Activated T-cell treated with anti-CD3 and anti-CD28 coated beads, Interleukin-2, amount 50 U/mL, for 48 hours (primary cell): ENCODE measurements at regions not wholly inside any gene's neighbourhood (a gene's known extent, or its start where the extent isn't known, plus 50 kb on each side); places are given as distances from the start of the nearest gene placed in this dataset.
"Not testable (repeated sequence)": the region's sequence is repeated elsewhere in the genome, so short reads cannot be mapped to it uniquely, and the experiment has no call there.

Experiments
- DNase-seq, 2 experiments: peaks; one replicate each; pipeline ENCODE4 v3.0.0-alpha.2; 2020

DNA sequence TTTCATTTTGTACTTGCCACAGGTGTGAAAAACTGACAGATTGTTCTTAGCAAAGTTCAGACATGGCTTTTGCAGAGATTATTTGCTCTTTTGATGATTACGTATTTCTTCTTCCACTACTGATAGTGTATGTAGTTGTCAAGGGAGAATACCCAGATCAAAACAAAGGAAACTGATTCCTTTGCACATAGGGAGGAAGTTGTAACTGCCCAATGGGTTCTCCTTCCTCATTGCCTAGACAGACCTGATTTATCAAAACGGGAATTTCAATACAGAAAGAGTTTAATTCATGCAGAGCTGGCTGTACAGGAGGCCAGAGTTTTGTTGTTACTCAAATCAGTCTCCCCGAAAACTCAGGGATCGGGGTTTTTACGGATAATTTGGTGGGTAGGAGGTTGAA is 214.7 kb downstream of the BCAS1 start:
- no peak for DNase-seq

DNA sequence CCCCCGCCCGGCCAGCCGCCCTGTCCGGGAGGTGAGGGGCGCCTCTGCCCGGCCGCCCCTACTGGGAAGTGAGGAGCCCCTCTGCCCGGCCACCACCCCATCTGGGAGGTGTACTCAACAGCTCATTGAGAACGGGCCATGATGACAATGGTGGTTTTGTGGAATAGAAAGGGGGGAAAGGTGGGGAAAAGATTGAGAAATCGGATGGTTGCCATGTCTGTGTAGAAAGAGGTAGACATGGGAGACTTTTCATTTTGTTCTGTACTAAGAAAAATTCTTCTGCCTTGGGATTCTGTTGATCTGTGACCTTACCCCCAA is 215.8 kb downstream of the BCAS1 start:
- not testable (repeated sequence) for DNase-seq

DNA sequence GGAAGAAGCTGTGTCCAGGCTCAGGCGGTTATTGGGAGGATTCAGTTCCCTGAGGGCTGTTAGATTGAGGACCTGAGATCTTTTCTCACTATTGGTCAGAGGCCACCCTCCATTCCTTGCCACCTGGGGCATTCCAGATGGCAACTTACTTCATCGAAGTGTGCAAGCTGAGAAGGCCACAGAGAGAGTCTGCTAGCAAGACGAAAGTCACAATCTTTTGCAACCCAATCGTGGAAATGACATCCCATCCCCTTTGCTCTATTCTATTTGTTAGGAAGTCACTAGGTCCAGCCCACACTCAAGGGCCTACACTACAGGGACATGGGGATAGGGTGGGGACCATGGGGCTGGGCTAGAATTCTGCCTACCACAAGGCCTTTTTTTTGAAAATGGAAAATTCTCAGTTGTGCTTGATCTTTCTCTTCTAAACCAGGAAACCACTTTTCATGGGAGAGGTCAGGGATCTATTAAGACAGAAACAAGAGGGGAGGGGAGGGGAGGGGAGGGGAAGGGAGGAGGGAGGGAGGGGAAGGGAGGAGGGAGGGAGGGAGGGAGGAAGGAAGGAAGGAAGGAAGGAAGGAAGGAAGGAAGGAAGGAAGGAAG is 217.2 kb downstream of the BCAS1 start:
- no peak for DNase-seq

DNA sequence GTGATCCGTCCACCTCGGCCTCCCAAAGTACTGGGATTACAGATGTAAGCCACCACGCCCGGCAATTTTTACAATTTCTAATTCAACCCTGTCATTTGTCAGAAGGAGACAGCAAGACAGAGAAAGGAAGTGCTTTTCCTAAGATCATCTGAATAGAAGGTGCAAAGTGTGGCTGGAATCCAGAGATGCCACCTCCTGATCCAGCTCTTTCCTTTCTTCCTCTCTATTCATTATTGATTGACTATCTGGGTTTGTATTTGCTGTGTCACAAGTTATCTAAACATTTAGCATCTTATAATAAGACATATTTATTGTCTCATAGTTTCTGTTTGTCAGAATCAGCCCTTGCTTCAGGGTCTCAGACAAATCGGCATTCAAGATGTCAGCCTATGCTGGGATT is 217.7 kb downstream of the BCAS1 start:
- no peak for DNase-seq

DNA sequence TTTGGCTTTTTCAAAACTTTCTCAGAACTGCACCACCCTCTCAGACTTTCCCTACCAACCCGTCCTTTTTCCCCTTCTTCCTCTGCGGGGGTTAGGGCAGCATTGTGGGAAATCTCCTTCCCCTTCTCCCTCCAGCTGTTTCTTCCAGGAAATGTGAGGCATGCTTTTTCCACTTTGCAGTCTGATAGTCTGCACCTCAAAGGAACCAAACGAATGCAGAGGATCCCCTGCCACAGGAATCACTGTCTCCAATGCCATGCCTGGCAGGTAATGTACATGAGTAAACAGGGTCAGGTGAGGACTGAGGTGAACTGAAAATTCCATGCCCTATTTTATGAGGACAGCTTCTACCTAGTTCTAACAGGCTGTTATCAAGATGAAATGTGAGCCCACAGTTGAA is 218.4 kb downstream of the BCAS1 start:
- DNase-seq = no peak

DNA sequence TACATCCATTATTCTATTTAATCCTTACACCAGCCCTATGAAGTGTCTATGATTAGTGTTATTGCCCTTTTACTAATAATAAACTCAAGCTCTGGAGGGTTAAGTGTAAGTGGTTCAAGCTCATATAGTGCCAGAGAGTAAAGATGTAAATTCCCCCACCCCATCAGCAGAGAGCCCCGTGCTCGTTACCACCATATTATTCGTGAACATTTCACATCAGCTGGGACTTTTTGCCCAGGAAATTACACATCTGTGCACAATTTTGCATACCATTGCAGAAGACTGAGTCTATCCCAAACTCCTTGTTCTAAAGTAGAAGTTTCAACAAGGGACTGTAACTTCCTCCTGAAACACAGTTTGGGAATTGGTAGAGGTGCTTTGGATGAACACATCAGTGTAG is 220.1 kb downstream of the BCAS1 start:
- no peak for DNase-seq

DNA sequence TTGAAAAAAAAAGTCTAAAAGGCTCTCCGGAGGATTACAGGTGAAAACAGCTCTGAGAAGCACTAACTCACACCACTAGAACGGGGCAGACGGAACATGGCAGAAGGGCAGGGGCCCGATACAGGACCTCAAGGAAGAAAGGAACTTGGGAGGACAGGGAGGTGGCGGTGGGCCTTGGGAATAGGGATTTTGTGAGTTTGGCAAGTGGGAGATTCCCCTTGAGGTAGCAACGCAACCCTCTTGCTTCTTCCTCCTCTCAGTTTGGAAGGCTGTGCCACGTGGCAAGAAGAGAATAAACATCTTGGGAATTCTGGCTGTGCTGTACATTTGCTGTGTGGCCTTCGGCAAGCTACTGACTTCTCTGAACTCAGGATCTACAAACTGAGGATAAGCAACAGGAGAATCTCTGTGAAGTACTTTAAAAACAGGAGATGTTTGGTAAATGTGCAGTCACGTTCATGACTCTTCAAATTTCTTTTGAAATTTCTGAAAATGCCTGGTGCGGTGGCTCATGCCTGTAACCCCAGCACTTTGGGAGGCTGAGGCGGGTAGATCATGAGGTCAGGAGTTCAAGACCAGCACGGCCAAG is 220.8 kb downstream of the BCAS1 start:
- DNase-seq = no peak

DNA sequence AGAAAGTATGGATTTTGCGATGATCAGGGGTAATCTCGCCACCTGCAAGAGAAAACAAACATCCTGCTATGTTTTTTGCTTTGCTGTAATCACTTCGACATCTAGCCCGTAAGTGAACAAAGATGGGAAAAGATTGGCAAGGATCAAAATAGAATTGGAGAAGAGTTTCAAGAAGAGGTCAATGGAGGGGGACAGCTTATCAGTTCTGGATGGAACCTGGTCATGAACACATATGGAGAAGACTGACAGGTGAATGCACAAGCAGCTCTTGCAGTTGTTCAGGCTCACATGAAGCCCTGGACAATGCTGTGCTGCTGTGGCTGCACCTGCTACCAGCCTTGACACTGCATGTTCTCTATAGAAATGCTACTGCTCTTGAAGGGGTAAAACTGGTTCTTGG is 222.1 kb downstream of the BCAS1 start:
- no peak for DNase-seq

DNA sequence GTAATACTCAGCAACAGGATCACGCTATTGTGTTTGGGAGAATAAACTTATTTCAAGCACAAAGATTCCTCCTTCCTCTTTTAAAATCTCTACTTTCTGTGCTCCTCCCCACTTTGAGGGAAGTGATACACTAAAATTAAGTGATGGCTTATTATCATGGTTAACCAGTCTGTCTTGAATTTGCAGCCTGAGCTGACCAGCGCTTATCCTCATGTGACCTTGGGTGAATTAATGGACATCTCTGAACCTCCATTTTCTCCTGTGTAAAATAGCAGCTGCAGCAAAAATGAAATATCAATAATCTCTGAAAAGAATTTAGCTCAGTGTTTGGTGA is 222.6 kb downstream of the BCAS1 start:
- no peak for DNase-seq

DNA sequence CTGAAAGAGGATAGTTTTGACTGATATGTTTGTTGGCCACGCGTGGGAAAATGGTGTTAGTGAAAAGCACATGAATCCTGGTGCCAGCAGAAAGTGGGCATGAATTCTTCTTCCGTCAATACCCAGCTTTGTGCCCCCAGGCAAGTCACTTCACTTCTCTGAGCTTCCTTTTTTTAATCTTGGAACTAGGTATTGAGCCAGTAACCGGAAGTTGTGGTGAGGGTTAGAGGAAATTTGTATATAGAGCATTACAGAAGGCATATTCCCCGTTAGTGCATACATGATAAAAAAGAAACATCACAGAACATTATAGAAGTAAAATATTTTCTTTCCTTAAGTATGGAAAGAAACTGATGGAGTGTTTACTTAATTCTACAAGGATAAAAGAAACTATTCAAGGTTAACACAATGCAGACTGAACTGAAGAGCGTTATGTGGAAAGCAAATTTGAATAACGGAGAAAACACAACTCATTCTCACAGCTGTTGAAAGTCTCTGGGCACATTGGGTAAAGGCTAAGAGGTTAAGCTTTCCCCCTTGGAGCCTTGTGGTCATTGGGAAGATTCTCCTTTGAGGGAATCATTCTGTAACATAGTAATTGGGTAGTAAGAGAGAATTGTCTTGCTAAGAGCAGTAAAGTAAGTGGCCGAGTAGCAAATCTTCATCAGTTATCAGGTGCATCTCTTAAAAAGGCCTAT is 223.1 kb downstream of the BCAS1 start:
- DNase-seq = no peak

DNA sequence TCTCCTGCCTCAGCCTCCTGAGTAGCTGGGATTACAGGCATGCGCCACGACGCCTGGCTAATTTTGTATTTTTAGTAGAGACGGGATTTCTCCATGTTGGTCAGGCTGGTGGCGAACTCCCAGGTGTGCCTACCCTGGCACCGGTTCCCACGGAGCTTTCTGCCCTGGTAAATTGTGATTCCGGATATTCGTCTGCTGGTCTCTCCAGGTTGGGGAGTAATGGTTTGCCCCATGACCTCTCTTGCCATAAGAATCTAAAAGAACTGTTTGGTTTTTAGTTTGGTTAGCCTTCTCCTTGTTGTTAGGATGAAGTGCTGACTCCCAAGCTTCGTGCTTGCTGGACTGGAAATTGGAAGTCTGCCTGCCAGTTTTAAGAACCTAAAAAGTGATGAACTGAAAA is 223.8 kb downstream of the BCAS1 start:
- no peak for DNase-seq

DNA sequence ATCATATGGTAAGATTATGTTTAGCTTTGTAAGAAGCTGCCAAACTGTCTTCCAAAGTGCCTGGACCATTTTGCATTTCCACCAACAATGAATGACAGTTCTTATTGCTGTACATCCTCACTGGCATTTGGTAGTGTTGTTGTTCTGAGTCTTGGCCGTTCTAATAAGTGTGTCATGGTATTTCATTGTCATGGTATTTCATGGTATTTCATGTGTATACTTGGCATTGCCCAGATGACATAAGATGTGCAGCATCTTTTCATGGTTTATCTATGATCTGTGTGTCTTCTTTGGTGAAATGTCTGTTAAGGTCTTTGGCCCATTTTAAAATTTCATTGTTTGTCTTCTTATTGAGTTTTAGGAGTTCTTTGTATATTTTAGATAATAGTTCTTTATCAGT is 224.4 kb downstream of the BCAS1 start:
- DNase-seq = no peak

DNA sequence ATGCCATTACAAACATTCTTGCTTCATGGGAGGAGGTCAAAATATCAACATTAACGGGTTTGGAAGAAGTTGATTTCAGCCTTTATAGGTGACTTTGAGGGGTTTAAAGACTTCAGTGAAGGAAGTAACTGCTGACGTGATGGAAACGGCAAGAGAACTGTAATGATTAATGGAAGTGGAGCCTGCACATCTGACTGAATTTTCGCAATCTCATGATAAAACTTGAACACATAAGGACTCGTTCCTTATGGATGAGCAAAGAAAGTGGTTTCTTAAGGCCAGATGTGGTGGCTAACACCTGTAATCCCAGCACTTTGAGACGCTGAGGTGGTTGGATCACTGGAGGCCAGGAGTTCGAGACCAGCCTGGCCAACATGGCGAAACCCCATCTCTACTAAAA is 226.1 kb downstream of the BCAS1 start:
- DNase-seq = no peak

DNA sequence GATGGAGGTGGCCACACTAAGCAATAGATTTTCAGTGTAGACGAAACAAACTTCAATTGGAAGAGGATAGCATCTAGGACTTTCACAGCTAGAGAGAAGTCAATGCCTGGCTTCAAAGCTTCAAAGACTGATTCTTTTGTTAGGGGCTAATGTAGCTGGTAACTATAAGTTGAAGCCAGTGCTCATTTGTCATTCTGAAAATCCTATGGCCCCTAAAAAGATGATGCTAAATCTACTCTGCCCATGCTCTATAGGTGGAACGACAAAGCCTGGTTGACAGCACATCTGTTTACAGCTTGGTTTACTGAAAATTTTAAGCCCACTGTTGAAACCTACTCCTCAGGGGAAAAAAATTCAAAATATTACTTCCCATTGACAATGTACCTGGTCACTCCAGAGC is 226.7 kb downstream of the BCAS1 start:
- DNase-seq = no peak

DNA sequence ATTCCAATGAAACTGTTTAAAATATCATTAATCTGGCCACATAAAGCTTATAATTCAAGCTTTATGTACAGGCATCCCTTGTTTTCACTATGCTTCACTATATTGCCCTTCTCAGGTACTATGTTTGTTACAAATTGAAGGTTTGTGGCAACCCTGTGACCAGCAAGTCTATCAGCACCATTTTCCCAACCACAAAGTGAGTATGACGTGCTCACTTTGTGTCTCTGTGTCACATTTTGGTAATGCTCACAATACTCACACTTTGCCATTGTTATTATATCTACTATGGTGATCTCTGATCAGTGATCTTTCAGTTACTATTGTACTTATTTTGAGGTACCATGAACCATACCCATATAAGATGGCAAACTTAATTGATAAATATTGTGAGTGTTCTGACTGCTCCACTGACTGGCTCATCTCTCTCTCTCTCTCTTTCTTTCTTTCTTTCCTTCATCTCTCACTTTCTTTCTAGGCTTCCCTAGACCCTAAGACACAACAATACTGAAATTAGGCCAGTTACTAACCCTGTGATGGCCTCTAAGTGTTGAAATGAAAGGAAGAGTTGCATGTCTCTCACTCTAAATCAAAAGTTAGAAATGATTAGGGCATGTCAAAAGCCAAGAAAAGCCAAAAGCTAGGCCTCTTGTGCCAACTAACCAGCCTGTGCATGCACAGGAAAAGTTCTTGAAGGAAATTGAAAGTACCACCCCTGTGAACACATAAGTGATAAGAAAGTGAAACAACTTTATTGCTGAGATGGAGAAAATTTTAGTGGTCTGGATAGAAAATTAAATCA is 227.9 kb downstream of the BCAS1 start:
- no peak for DNase-seq

DNA sequence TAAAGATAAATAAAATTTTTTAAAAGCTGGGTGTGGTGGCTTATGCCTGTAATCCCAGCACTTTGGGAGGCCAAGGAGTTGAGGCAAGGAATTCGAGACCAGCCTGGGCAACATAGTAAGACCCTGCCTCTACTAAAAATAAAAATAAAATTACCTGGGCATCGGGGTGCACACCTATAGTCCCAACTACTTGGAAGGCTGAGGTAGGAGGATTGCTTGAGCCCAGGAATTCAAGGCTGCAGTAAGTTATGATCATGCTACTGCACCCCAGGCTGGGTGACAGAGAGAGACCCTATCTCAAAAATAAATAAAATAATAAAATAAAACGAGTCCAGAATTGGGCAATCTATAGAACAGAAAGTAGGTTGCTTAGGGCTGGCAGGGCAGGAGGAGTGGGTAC is 228.7 kb downstream of the BCAS1 start:
- no peak for DNase-seq

DNA sequence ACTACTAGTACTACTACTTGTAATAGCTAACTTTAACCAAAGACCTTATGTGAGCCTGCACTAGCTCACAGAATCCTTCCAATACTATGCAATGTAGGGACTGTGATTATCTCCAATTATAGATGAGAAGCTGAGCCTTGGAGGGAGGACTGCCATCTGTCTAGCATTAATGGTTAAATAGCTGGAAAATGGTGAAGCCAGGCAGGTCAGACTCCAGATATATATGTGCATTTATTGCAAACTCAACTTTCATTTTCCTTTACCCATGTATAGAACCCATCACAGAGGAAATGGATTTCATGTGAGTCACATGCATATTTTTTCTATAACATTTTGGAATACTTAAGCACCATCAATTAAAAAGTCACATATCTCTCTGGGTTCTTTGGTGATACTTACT is 229.9 kb downstream of the BCAS1 start:
- DNase-seq = no peak

DNA sequence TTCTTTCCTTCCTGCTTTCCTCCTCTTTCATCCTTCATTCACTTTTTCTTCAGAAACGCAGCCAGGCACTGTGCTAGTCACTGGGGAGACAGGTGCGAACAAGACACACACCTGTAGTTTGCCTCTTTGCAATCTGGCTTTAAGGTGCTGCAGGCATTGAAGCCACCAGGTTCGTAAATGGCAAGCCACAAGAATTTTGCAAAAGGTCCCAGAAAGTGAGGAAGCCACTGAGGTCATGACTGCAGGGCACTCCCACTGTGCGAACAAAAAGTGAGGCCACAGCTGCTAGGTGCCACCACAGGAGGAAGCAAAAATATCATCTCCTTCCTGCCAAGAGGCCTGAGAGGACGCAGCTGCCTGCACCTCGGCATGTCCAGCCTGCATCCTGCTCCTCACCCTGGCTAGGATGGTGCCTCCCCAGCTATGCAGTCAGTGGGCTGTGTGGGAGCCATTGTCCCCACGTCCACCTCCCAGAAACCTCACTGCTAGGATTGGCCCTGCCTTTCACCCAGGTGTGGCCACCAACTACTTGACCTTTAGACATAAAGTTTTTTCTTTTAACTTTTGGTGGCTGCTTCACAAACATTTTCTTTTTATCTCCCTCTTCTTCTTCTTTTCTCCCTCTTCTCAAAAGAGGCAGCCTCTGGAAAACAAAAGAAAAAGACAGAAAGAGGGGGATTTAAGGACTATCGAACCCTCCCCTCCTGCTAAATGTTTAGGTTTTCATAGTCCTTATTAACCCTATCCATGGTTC is 230.8 kb downstream of the BCAS1 start:
- DNase-seq = peak; percentile 47 to 59

DNA sequence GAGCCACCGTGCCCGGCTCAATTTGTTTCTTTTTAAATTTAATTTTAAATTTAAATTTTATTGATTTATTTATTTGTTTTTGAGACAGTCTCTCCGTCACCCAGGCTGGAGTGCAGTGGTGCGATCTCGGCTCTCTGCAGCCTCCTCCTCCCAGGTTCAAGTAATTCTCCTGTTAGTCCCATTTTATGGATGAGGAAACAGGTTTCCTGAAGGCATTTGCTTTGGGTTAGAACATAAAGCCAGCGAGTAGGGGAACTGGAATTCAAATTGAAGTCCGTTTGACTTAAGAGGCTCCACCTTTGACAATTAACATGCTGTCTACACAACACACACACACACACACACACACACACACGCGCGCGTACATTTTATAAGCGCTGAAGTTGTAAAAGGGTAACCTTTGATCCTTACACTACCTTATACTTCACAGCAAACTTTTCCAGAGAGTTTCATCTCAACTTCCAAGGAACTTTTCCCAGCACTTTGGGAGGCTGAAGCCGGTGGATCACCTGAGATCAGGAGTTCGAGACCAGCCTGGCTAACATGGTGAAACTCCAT is 232.0 kb downstream of the BCAS1 start:
- DNase-seq = no peak

DNA sequence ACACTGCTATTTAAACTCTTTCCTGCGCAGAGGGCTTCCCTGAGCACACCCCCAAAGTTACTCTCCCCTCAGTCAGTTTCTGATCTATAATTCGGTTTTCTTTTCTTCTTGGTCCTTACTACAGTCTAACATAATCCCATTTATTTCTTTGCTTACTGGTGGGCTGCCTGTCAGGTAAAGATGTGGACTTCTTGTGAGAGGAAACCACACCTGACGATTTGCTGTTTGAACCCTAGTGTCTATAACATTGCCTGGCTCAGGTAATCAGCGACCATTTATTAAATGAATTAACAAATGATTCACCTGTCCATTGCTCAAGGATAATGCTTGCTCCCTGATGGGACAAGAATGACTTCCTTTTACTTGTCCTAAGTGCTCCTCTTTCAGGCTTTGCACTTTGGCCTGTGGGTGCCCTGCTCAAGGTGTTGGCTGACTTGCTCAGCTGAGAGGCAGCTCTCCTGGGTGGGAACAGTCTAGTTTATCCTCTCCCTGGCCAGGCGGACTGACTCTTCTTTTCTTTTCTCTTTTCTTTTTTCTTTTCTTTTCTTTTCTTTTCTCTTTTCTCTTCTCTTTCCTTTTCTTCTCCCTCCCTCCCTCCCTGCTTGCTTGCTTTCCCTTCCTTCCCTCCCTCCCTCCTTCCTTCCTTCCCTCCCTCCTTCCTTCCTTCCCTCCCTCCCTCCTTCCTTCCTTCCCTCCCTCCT is 233.1 kb downstream of the BCAS1 start:
- DNase-seq = no peak

DNA sequence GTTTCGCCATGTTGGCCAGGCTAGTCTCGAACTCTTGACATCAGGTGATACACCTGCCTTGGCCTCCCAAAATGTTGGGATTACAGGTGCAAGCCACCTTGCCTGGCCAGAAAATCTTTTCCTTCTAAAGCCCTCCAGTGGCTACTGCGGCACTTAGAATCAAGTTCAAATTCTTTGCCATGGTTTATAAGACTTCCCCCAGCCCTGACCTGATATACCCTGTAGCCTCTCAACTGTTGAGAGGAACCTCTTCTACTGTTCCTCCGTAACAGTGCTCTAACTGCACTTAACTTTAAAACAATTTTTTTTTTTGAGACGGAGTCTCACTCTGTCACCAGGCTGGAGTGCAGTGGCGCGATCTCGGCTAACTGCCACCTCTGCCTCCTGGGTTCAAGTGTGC is 235.6 kb downstream of the BCAS1 start:
- no peak for DNase-seq

DNA sequence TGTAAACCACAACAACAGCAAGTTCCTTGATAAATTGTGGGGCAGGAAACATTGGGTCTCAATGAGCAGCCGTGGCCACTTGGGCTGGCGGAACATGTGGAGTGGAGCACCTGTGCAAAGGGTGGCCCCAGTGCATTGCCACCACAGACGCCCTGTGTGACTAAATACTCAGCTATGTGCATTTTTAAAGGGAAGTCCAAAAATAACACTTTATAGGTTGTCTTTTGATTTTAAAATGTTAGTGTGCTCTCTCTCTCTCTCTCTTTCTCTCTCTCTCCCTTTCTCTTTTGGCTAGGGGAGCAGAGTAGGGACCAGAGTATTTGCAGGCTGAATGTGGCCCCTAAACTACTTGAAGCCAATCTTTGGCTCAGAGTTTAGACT is 236.3 kb downstream of the BCAS1 start:
- no peak for DNase-seq
